HL-60 (cell line): ENCODE measurements at regions not wholly inside any gene's neighbourhood (a gene's known extent, or its start where the extent isn't known, plus 50 kb on each side); places are given as distances from the start of the nearest gene placed in this dataset.

Source experiments
- DNase-seq, 2 experiments: peaks; one replicate each; pipeline ENCODE4 v3.0.0-alpha.2; 2010 to 2020; ENCODE audit warnings: low read depth in 1 of 2, low spot score in 1 of 2
- H3K27ac ChIP-seq: fragments of 250-450 bp; sonication (Bioruptor Pico); replicated peaks from 2 replicates; pipeline ENCODE4 v1.5.1; 2020; ENCODE audit warnings: mild to moderate bottlenecking, moderate library complexity
- H3K27me3 ChIP-seq: fragments of 250-450 bp; sonication (Bioruptor Pico); 2 replicates; pipeline ENCODE4 v1.5.1; 2021; ENCODE audit warnings: mild to moderate bottlenecking, moderate library complexity; ENCODE audit not compliant: insufficient read depth, poor library complexity, severe bottlenecking
- H3K4me3 ChIP-seq: replicated peaks from 2 replicates; pipeline ENCODE4 v1.5.1; 2011; ENCODE audit warnings: mild to moderate bottlenecking, control low read depth, low read length; ENCODE audit not compliant: insufficient read depth
- CTCF ChIP-seq: IDR thresholded peaks from one replicate; pipeline ENCODE4 v1.5.1; 2011; ENCODE audit warnings: low read length, control low read depth, inconsistent platforms; ENCODE audit not compliant: insufficient read depth
- GABPA ChIP-seq: IDR thresholded peaks from 2 replicates; pipeline ENCODE4 v1.6.1; 2012; ENCODE audit warnings: low read depth
- POLR2AphosphoS5 ChIP-seq: IDR thresholded peaks from 2 replicates; pipeline ENCODE4 v1.6.1; 2012; ENCODE audit warnings: low read depth
- REST ChIP-seq: IDR thresholded peaks from 2 replicates; pipeline ENCODE4 v1.6.1; 2012; ENCODE audit warnings: low read depth; ENCODE audit not compliant: insufficient replicate concordance
- SPI1 ChIP-seq: IDR thresholded peaks from 2 replicates; pipeline ENCODE4 v1.6.1; 2012; ENCODE audit warnings: low read depth, mild to moderate bottlenecking, borderline replicate concordance

GRCh38 chr7:9822458-9823290 is 1151.0 kb upstream of the PHF14 start:
- no peak for DNase-seq
- TF ChIP-seq SPI1, result no peak
- TF ChIP-seq REST, result no peak
- TF ChIP-seq CTCF, result no peak
- no peak for TF ChIP-seq POLR2AphosphoS5
- no peak for TF ChIP-seq GABPA
- Histone ChIP-seq H3K27ac (no peak overlapping the region), H3K4me3 (no peak overlapping the region), H3K27me3 (no peaks in the 10 kb centered on the region)

GRCh38 chr7:9835199-9835598 is 1138.5 kb upstream of the PHF14 start:
- Histone ChIP-seq H3K4me3 (no peak overlapping the region), H3K27ac (no peak overlapping the region), H3K27me3 (no peaks in the 10 kb centered on the region)
- no peak for TF ChIP-seq POLR2AphosphoS5
- no peak for TF ChIP-seq REST
- no peak for TF ChIP-seq SPI1
- TF ChIP-seq CTCF, result no peak
- TF ChIP-seq GABPA, result no peak
- DNase-seq, result no peak

GRCh38 chr7:9836671-9837070 is 1137.0 kb upstream of the PHF14 start:
- no peak overlapping the region for H3K27ac ChIP-seq
- H3K27me3 ChIP-seq, result no peaks in the 10 kb centered on the region
- TF ChIP-seq CTCF, result no peak
- no peak for TF ChIP-seq POLR2AphosphoS5
- no peak for TF ChIP-seq REST
- TF ChIP-seq SPI1, result no peak
- TF ChIP-seq GABPA, result no peak
- DNase-seq, result no peak
- no peak overlapping the region for H3K4me3 ChIP-seq
